IPS DF 6.9 (cell line): ENCODE measurements at regions not wholly inside any gene's neighbourhood (a gene's known extent, or its start where the extent isn't known, plus 50 kb on each side); places are given as distances from the start of the nearest gene placed in this dataset.

ENCODE experiments used
- DNase-seq: peaks from one replicate; pipeline ENCODE4 v3.0.0-alpha.2; 2013; ENCODE audit warnings: low read depth, low spot score
- H3K27ac ChIP-seq: one replicate; pipeline ENCODE4 v1.5.1; 2013; ENCODE audit warnings: low read length, control low read depth
- H3K27me3 ChIP-seq: 2 replicates; pipeline ENCODE4 v1.6.1; 2013; ENCODE audit warnings: mild to moderate bottlenecking, low read length; ENCODE audit not compliant: control insufficient read depth, insufficient read depth
- H3K36me3 ChIP-seq: 2 replicates; pipeline ENCODE4 v1.6.1; 2013; ENCODE audit warnings: low read length; ENCODE audit not compliant: control insufficient read depth, insufficient read depth
- H3K4me1 ChIP-seq: 2 replicates; pipeline ENCODE4 v1.6.1; 2013; ENCODE audit warnings: low read length; ENCODE audit not compliant: control insufficient read depth, insufficient read depth
- H3K4me3 ChIP-seq: 2 replicates; pipeline ENCODE4 v1.5.1; 2013; ENCODE audit warnings: mild to moderate bottlenecking, low read length
- H3K9me3 ChIP-seq: 2 replicates; pipeline ENCODE4 v1.6.1; 2013; ENCODE audit warnings: low read length, inconsistent platforms; ENCODE audit not compliant: control insufficient read depth, insufficient read depth
- WGBS: extraction: QIAGEN DNeasy Blood & Tissue Kit; methylation state at CpG from one replicate; pipeline ENCODE4 v1.1.7; 2013; ENCODE audit warnings: mixed read lengths, missing lambda C conversion rate; ENCODE audit not compliant: insufficient read length, insufficient coverage; 5-methylcytosine and 5-hydroxymethylcytosine counted together

- Histone ChIP-seq H3K36me3 (no peaks in the 10 kb centered on the region), H3K27me3 (no peaks in the 10 kb centered on the region), H3K9me3 (no peaks in the 10 kb centered on the region), H3K27ac (no peak overlapping the region), H3K4me1 (no peaks in the 10 kb centered on the region), H3K4me3 (no peak overlapping the region)
- no peak for DNase-seq
- WGBS: no CpG with 5 or more reads among the region's 1 CpG
Observed at GRCh38 chr3:18723206-18723810, 298.2 kb upstream of the SATB1 start.

- no peak overlapping the region for H3K4me3 ChIP-seq
- no peaks in the 10 kb centered on the region for H3K36me3 ChIP-seq
- no CpG with 5 or more reads among the region's 5 CpGs for WGBS
- no peaks in the 10 kb centered on the region for H3K4me1 ChIP-seq
- H3K27me3 ChIP-seq: no peaks in the 10 kb centered on the region
- H3K27ac ChIP-seq: no peak overlapping the region
- H3K9me3 ChIP-seq: no peaks in the 10 kb centered on the region
- DNase-seq: no peak
Observed at GRCh38 chr3:18720543-18720942, 295.4 kb upstream of the SATB1 start.

GRCh38 chr3:18717598-18717997, 292.5 kb upstream of the SATB1 start:
- H3K4me1 ChIP-seq: no peaks in the 10 kb centered on the region
- H3K4me3 ChIP-seq: no peak overlapping the region
- H3K36me3 ChIP-seq: no peaks in the 10 kb centered on the region
- no peak overlapping the region for H3K27ac ChIP-seq
- no CpG with 5 or more reads among the region's 2 CpGs for WGBS
- H3K9me3 ChIP-seq: no peaks in the 10 kb centered on the region
- DNase-seq: no peak
- no peaks in the 10 kb centered on the region for H3K27me3 ChIP-seq

DNA sequence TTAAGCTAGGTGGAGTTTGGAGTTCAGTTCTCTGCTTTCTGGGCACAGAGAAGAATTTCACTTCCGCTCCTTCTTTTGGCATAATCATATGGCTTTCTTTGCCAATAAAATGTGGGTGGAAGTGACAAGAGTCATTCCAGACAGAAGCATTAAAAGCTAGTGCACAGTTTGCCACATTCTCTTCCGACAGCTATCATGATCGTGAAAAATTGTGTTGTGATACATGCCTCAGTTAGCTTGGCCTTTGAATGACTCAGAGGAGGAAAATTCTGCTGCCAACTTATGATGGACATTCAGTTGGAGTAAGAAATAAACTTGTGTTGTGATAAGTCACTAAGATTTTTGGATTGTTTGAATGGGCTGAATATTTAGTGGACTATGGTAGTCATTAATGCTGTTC, 291.7 kb upstream of the SATB1 start:
- Histone ChIP-seq H3K27ac (no peak overlapping the region), H3K4me1 (no peaks in the 10 kb centered on the region), H3K27me3 (no peaks in the 10 kb centered on the region), H3K36me3 (no peaks in the 10 kb centered on the region), H3K9me3 (no peaks in the 10 kb centered on the region), H3K4me3 (no peak overlapping the region)
- no peak for DNase-seq
- no CpG with 5 or more reads among the region's 3 CpGs for WGBS

- DNase-seq: no peak
- WGBS: no CpG with 5 or more reads among the region's 2 CpGs
- no peak overlapping the region for H3K4me3 ChIP-seq
- H3K9me3 ChIP-seq: no peaks in the 10 kb centered on the region
- H3K27ac ChIP-seq: no peak overlapping the region
- no peaks in the 10 kb centered on the region for H3K27me3 ChIP-seq
- H3K36me3 ChIP-seq: no peaks in the 10 kb centered on the region
- no peaks in the 10 kb centered on the region for H3K4me1 ChIP-seq
Observed at GRCh38 chr3:18716101-18716500, 291.0 kb upstream of the SATB1 start.

DNA sequence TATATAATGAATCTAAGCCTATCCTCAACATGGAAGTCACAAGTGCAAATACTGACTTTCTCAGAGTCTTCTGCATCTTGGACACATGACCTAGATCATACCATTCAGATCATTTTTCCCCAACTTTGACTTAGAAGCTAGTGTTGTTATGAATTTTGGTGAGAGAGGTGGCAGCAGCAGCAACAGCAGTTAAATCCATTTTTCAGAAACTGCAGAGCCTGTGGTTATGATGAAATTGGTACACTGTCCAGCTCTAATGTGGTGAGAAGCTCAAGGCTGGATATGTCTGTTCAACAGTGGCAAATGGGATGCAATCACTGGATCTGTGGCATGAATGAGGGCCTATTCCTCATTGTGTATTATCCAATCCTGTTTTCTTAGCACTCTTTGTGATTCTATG, 290.1 kb upstream of the SATB1 start:
- H3K4me3 ChIP-seq: no peak overlapping the region
- H3K27me3 ChIP-seq: no peaks in the 10 kb centered on the region
- H3K36me3 ChIP-seq: no peaks in the 10 kb centered on the region
- H3K4me1 ChIP-seq: no peaks in the 10 kb centered on the region
- no peak for DNase-seq
- H3K9me3 ChIP-seq: no peaks in the 10 kb centered on the region
- no peak overlapping the region for H3K27ac ChIP-seq

GRCh38 chr3:18713577-18713951, 288.4 kb upstream of the SATB1 start:
- H3K36me3 ChIP-seq: no peaks in the 10 kb centered on the region
- H3K4me1 ChIP-seq: no peaks in the 10 kb centered on the region
- H3K27ac ChIP-seq: no peak overlapping the region
- no peak overlapping the region for H3K4me3 ChIP-seq
- 100% methylated on average over 1 of the region's 2 CpGs for WGBS
- H3K27me3 ChIP-seq: no peaks in the 10 kb centered on the region
- no peaks in the 10 kb centered on the region for H3K9me3 ChIP-seq
- DNase-seq: no peak

DNA sequence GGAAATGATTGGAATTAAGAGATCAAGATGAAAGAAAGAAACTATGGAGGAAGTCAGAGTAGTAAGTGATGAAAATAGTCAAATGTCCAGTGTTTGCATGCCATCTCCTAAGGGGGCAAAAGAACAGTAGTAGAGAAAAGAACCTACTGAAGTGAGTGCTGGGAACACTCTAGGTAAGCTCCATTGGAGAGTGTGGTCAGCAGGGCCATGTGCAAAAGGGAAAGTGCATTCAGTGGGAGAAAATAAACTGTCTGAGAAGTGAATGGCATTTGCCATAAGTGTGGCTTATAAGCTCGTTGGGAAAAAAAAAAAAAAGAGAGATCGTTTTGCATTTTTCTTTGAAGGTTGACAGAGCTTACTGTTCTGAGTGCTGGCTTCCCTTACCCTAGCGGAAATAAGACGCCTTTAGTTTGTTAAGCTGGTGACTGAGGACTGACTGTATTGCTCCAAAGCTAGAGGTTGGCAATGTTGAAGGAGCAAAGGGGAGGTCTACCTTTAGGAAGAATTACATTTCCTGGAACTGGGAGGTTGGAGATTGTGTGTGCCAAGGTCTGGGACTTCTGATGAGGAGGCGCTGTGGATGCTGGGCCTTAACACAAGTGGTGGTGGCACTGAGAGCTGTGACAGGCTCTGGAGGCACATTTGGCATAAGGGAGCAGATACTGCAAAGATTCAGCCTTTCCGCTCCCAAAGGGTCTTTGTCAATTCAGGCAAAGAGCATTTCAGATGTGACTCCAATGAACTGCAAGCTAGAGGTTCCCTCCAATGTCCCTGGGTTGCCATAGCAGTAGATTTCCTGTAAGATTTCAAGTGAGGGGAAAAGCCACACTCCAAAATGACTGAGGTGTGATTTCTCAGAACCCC, 287.8 kb upstream of the SATB1 start:
- Histone ChIP-seq H3K27me3 (no peaks in the 10 kb centered on the region), H3K27ac (no peak overlapping the region), H3K36me3 (no peaks in the 10 kb centered on the region), H3K4me1 (no peaks in the 10 kb centered on the region), H3K9me3 (no peaks in the 10 kb centered on the region), H3K4me3 (no peak overlapping the region)
- WGBS: no CpG with 5 or more reads among the region's 6 CpGs
- no peak for DNase-seq

GRCh38 chr3:18704326-18704725, 279.2 kb upstream of the SATB1 start:
- Histone ChIP-seq H3K27ac (no peak overlapping the region), H3K4me1 (no peaks in the 10 kb centered on the region), H3K9me3 (no peaks in the 10 kb centered on the region), H3K4me3 (no peak overlapping the region), H3K36me3 (no peaks in the 10 kb centered on the region), H3K27me3 (no peaks in the 10 kb centered on the region)
- no peak for DNase-seq

DNA sequence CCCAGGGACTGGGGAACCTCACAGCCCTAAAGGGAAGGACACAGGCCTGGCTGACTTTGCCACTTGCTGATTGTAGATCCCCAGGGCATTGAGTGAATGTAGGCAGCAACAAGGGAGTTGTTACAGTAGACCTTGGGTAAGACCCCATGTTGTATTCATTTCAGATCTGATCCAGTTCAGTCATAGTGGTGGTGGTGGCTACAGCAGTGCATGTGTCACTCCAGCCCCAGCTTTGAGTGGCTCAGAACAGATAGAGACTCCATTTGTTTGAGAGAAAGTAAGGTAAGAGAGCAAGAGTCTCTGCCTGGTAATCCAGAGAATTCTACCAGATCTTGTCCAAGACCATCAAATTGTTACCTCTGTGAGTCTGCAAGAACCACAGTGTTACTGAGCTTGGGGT, 278.7 kb upstream of the SATB1 start:
- no peaks in the 10 kb centered on the region for H3K9me3 ChIP-seq
- no peak overlapping the region for H3K27ac ChIP-seq
- H3K36me3 ChIP-seq: no peaks in the 10 kb centered on the region
- no peak overlapping the region for H3K4me3 ChIP-seq
- H3K27me3 ChIP-seq: no peaks in the 10 kb centered on the region
- H3K4me1 ChIP-seq: no peaks in the 10 kb centered on the region
- no peak for DNase-seq
